Osteoblast (primary cell): ENCODE measurements at regions not wholly inside any gene's neighbourhood (a gene's known extent, or its start where the extent isn't known, plus 50 kb on each side); places are given as distances from the start of the nearest gene placed in this dataset.

ENCODE experiments used
- DNase-seq: peaks from one replicate; pipeline ENCODE4 v3.0.0; 2011; ENCODE audit warnings: low spot score, mixed read lengths; ENCODE audit not compliant: insufficient read length; ENCODE audit errors: missing footprints
- H2AFZ ChIP-seq: 2 replicates; pipeline ENCODE4 v1.6.0; 2011; ENCODE audit warnings: mild to moderate bottlenecking, low read length
- H3K27ac ChIP-seq: 2 replicates; pipeline ENCODE4 v1.5.1; 2011; ENCODE audit warnings: mild to moderate bottlenecking, low read depth, low read length, moderate library complexity
- H3K27me3 ChIP-seq: 2 replicates; pipeline ENCODE4 v1.6.0; 2012; ENCODE audit warnings: mild to moderate bottlenecking, control low read depth, inconsistent platforms, low read length, moderate library complexity; ENCODE audit not compliant: insufficient read depth
- H3K36me3 ChIP-seq: 2 replicates; pipeline ENCODE4 v1.5.1; 2011; ENCODE audit warnings: mild to moderate bottlenecking, low read length, control low read depth, moderate library complexity; ENCODE audit not compliant: insufficient read depth
- H3K4me1 ChIP-seq: 2 replicates; pipeline ENCODE4 v1.5.1; 2011; ENCODE audit warnings: mild to moderate bottlenecking, low read length, control low read depth, moderate library complexity; ENCODE audit not compliant: insufficient read depth
- H3K4me2 ChIP-seq: 2 replicates; pipeline ENCODE4 v1.6.0; 2011; ENCODE audit warnings: mild to moderate bottlenecking, low read length; ENCODE audit not compliant: insufficient read depth
- H3K4me3 ChIP-seq: fragments of 200-600 bp; sonication (generic); 3 replicates; pipeline ENCODE4 v1.5.1; 2012; ENCODE audit warnings: mild to moderate bottlenecking, low read length, inconsistent platforms; ENCODE audit not compliant: insufficient read depth
- H3K79me2 ChIP-seq: 2 replicates; pipeline ENCODE4 v1.6.0; 2012; ENCODE audit warnings: mild to moderate bottlenecking, low read length, control low read depth, inconsistent platforms; ENCODE audit not compliant: insufficient read depth
- H3K9me3 ChIP-seq: 2 replicates; pipeline ENCODE4 v1.5.1; 2011; ENCODE audit warnings: low read depth, low read length, control low read depth
- H4K20me1 ChIP-seq: 2 replicates; pipeline ENCODE4 v1.6.0; 2012; ENCODE audit warnings: mild to moderate bottlenecking, low read length, control low read depth; ENCODE audit not compliant: insufficient read depth
- TF ChIP-seq, protein P1 (sequence below): IDR thresholded peaks from 2 replicates; pipeline ENCODE4 v1.5.1; 2011; ENCODE audit warnings: mild to moderate bottlenecking, low read depth, low read length, moderate library complexity; ENCODE audit errors: extremely low read depth

DNA sequence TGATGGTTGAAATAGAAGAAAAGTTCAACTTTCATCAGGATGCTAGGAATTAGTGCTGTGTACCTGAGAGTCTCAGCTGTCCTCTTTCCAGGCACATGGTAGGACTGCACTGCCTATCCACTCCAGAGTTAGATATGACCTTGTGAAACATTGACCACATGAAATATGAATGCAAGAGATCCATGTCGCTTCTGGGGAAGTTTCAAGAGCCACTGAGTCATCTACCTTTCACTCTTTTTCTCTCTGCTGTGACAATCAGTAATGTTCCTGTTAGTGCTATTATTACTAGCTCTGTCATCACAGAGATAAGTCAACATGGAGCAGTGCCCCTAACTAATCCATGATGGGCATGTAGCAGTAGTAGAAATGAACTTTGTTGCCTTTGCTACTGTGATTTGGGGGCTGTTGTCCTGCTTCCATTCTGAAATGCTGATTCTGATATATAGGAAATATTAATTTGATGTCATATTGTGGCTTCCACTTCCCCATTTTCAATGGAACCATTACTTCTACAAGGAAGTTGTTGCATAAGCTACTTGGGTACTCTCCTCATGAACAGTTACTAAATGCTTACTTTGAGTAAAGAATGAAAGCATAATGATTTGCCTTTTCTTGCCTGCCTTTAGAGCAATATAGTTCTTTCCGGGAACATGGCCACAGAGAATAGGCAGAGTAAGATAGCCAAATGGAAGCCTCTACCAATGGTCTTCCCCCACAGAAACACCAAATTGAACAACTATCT is 192.8 kb upstream of the ZNF521 start:
- Histone ChIP-seq H4K20me1 (no peaks in the 10 kb centered on the region), H3K36me3 (no peaks in the 10 kb centered on the region), H3K27ac (no peak overlapping the region), H3K4me2 (no peak overlapping the region), H3K79me2 (no peaks in the 10 kb centered on the region), H3K4me1 (no peaks in the 10 kb centered on the region), H3K9me3 (no peaks in the 10 kb centered on the region), H3K4me3 (no peak overlapping the region), H2AFZ (no peak overlapping the region), H3K27me3 (no peaks in the 10 kb centered on the region)
- DNase-seq = no peak
- TF ChIP-seq, protein P1, sequence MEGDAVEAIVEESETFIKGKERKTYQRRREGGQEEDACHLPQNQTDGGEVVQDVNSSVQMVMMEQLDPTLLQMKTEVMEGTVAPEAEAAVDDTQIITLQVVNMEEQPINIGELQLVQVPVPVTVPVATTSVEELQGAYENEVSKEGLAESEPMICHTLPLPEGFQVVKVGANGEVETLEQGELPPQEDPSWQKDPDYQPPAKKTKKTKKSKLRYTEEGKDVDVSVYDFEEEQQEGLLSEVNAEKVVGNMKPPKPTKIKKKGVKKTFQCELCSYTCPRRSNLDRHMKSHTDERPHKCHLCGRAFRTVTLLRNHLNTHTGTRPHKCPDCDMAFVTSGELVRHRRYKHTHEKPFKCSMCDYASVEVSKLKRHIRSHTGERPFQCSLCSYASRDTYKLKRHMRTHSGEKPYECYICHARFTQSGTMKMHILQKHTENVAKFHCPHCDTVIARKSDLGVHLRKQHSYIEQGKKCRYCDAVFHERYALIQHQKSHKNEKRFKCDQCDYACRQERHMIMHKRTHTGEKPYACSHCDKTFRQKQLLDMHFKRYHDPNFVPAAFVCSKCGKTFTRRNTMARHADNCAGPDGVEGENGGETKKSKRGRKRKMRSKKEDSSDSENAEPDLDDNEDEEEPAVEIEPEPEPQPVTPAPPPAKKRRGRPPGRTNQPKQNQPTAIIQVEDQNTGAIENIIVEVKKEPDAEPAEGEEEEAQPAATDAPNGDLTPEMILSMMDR = no peak

DNA sequence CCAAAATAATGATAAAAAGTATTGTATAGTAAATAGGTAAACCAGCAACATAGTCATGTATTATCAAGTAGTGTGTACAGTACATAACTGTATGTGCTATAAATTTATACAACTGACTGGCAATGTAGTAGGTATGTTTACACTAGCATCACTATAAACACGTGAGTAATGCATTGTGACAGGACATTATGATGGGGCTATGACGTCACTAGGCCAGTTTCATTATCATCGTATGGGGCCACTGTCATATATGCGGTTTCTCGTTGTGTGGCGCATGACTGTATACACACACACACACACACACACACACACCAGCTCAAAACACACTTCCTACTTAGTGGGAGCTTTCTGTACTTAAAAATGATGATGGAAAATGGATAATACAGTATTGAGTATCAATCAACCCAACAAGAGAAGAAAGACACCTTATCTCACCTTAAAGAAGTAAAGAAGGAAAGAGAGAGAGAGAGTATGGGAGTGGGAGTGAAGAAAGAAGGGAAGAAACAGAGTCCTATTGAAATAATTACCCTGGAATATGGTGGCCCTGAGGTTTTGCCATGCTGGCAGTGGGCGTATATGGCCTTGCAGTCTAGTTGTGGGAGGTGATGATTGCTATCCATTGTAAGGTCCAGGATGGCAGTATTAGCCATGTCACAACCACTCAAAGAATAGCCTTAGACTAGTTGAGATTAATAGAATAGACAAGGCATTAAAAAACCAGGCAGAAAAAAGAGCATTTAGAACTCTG is 186.4 kb upstream of the ZNF521 start:
- no peaks in the 10 kb centered on the region for H3K79me2 ChIP-seq
- TF ChIP-seq, protein P1 = no peak
- H3K36me3 ChIP-seq = no peaks in the 10 kb centered on the region

DNA sequence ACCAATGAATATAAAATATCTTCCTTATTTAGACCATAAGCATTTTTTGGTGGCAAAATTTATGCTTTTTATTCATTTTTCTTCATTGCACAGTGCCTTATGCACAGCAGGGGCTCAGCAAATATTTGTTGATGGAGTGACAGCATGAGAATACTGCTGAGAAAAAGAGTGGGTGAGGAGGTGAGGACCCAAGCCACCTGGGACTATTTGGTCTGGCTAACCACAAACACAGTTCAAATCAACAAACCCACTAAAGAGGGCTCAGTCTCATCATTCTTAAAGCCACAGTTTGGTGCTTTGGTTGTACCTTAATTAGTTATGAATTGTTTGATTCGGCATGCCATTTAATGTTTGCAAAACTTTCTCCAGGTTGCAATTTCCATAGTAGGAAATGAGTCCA is 183.5 kb upstream of the ZNF521 start:
- TF ChIP-seq, protein P1 = no peak
- H3K27ac ChIP-seq = no peak overlapping the region

More for the DNA sequence above, 186.4 kb upstream of the ZNF521 start:
- Histone ChIP-seq H3K4me3 (no peak overlapping the region), H3K27ac (no peak overlapping the region), H3K27me3 (no peaks in the 10 kb centered on the region), H2AFZ (no peak overlapping the region), H3K9me3 (no peaks in the 10 kb centered on the region), H3K4me1 (no peaks in the 10 kb centered on the region), H3K4me2 (no peak overlapping the region), H4K20me1 (no peaks in the 10 kb centered on the region)
- no peak for DNase-seq

DNA sequence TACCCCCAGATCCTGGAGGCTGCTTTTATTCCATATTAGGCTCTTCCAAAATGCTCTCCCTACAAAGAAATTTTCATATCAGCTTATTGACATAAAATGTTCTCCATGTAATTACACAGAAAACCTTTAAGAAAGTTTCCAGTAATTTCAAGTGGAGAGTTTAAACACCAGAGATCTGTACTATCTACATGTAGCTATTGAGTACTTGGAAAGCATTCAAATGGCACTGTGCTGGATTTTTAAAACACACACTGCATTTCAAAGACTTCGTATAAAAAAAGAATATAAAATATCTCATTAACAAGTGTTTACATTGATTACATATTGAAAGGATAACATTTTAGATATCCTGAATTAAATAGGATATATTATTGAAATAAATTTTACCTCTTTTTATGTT is 182.4 kb upstream of the ZNF521 start:
- H3K4me3 ChIP-seq = no peak overlapping the region
- no peaks in the 10 kb centered on the region for H3K4me1 ChIP-seq
- DNase-seq = no peak
- H3K27ac ChIP-seq = no peak overlapping the region
- no peaks in the 10 kb centered on the region for H4K20me1 ChIP-seq
- H3K79me2 ChIP-seq = no peaks in the 10 kb centered on the region
- TF ChIP-seq, protein P1 = no peak
- no peaks in the 10 kb centered on the region for H3K36me3 ChIP-seq
- no peak overlapping the region for H2AFZ ChIP-seq
- H3K27me3 ChIP-seq = no peaks in the 10 kb centered on the region
- no peak overlapping the region for H3K4me2 ChIP-seq
- no peaks in the 10 kb centered on the region for H3K9me3 ChIP-seq

More for the DNA sequence above, 183.5 kb upstream of the ZNF521 start:
- Histone ChIP-seq H3K36me3 (no peaks in the 10 kb centered on the region), H4K20me1 (no peaks in the 10 kb centered on the region), H3K27me3 (no peaks in the 10 kb centered on the region), H3K79me2 (no peaks in the 10 kb centered on the region), H3K4me3 (no peak overlapping the region), H3K4me2 (no peak overlapping the region), H3K9me3 (no peaks in the 10 kb centered on the region), H3K4me1 (no peaks in the 10 kb centered on the region), H2AFZ (no peak overlapping the region)
- DNase-seq = no peak
